ENCODE measurements at regions not wholly inside any gene's neighbourhood (a gene's known extent, or its start where the extent isn't known, plus 50 kb on each side); places are given as distances from the start of the nearest gene placed in this dataset.
A peak's percentile ranks its signal among the peaks of the same experiment; 100 is the strongest.

- POLR2A ChIA-PET: no interaction called here
- DNase-seq (ENCODE audit: extremely low spot score): no peak
- CTCF ChIA-PET: interaction anchor here (1.2 kb wide), 1 partner anchor 29 kb away, joined by 3 read pairs; no protein-coding TSS in a partner anchor
- TF ChIP-seq SP1 (IDR thresholded peaks at IDR 0.05): no peak
- no peak for TF ChIP-seq L3MBTL2 (conservative IDR thresholded peaks at IDR 0.05)
- no peak for TF ChIP-seq PKNOX1 (IDR thresholded peaks at IDR 0.05)
- TF ChIP-seq LEF1 (IDR thresholded peaks at IDR 0.05; ENCODE audit: borderline replicate concordance): no peak
- TF ChIP-seq SUZ12 (IDR thresholded peaks at IDR 0.05): no peak
- no peak for TF ChIP-seq FOXA1 (IDR thresholded peaks at IDR 0.05)
- TF ChIP-seq ELF4 (IDR thresholded peaks at IDR 0.05): no peak
- no peak for TF ChIP-seq FOXK2 (IDR thresholded peaks at IDR 0.05)
- TF ChIP-seq CTBP1 (IDR thresholded peaks at IDR 0.05; ENCODE audit: borderline replicate concordance): no peak
- TF ChIP-seq HDGF (IDR thresholded peaks at IDR 0.05; ENCODE audit: borderline replicate concordance): no peak
- no peak for TF ChIP-seq BHLHE40 (IDR thresholded peaks at IDR 0.05; ENCODE audit: borderline replicate concordance)
- TF ChIP-seq NFRKB (IDR thresholded peaks at IDR 0.05): no peak
Observed at GRCh38 chr4:84032372-84032771, 466.7 kb downstream of the NKX6-1 start.

- CTCF ChIA-PET: no interaction called here
- TF ChIP-seq NFRKB (IDR thresholded peaks at IDR 0.05): no peak
- TF ChIP-seq SUZ12 (IDR thresholded peaks at IDR 0.05): no peak
- no peak for TF ChIP-seq L3MBTL2 (conservative IDR thresholded peaks at IDR 0.05)
- TF ChIP-seq LEF1 (IDR thresholded peaks at IDR 0.05; ENCODE audit: borderline replicate concordance): no peak
- TF ChIP-seq FOXK2 (IDR thresholded peaks at IDR 0.05): no peak
- TF ChIP-seq ELF4 (IDR thresholded peaks at IDR 0.05): no peak
- TF ChIP-seq PKNOX1 (IDR thresholded peaks at IDR 0.05): no peak
- TF ChIP-seq ARNT (IDR thresholded peaks at IDR 0.05): no peak
- TF ChIP-seq ZNF384 (IDR thresholded peaks at IDR 0.05): no peak
- TF ChIP-seq FOXM1 (IDR thresholded peaks at IDR 0.05; ENCODE audit: borderline replicate concordance): no peak
- no peak for TF ChIP-seq HDGF (IDR thresholded peaks at IDR 0.05; ENCODE audit: borderline replicate concordance)
- DNase-seq (ENCODE audit: extremely low spot score): no peak
- POLR2A ChIA-PET: no interaction called here
Observed at GRCh38 chr4:84031401-84031800, 467.7 kb downstream of the NKX6-1 start.

GRCh38 chr4:84028340-84028739 lies 470.8 kb downstream of the NKX6-1 start:
- DNase-seq (ENCODE audit: extremely low spot score): peak; percentile 9
- POLR2A ChIA-PET: no interaction called here
- CTCF ChIA-PET: no interaction called here
- TF ChIP-seq HDGF (IDR thresholded peaks at IDR 0.05; ENCODE audit: borderline replicate concordance) (no peak), CTBP1 (IDR thresholded peaks at IDR 0.05; ENCODE audit: borderline replicate concordance) (no peak), ZNF384 (IDR thresholded peaks at IDR 0.05) (no peak), SUZ12 (IDR thresholded peaks at IDR 0.05) (no peak)

GRCh38 chr4:84024405-84024804 lies 474.7 kb downstream of the NKX6-1 start:
- TF ChIP-seq FOXA1 (IDR thresholded peaks at IDR 0.05) (no peak), HDGF (IDR thresholded peaks at IDR 0.05; ENCODE audit: borderline replicate concordance) (no peak), SP1 (IDR thresholded peaks at IDR 0.05) (no peak), TARDBP (IDR thresholded peaks at IDR 0.05) (no peak), ELF4 (IDR thresholded peaks at IDR 0.05) (no peak), CTBP1 (IDR thresholded peaks at IDR 0.05; ENCODE audit: borderline replicate concordance) (no peak), ARNT (IDR thresholded peaks at IDR 0.05) (no peak), FOXK2 (IDR thresholded peaks at IDR 0.05) (no peak), ZNF384 (IDR thresholded peaks at IDR 0.05) (no peak), L3MBTL2 (conservative IDR thresholded peaks at IDR 0.05) (no peak), NFRKB (IDR thresholded peaks at IDR 0.05) (no peak), LEF1 (IDR thresholded peaks at IDR 0.05; ENCODE audit: borderline replicate concordance) (no peak)
- ChIA-PET POLR2A (no interaction called here), CTCF (no interaction called here)
- no peak for DNase-seq (ENCODE audit: extremely low spot score)

GRCh38 chr4:84022564-84022963 lies 476.5 kb downstream of the NKX6-1 start:
- no peak for DNase-seq (ENCODE audit: extremely low spot score)
- POLR2A ChIA-PET: no interaction called here
- CTCF ChIA-PET: no interaction called here
- no peak for TF ChIP-seq SP1 (IDR thresholded peaks at IDR 0.05)
- TF ChIP-seq PKNOX1 (IDR thresholded peaks at IDR 0.05): no peak

GRCh38 chr4:84019626-84020025 lies 479.5 kb downstream of the NKX6-1 start:
- CTCF ChIA-PET: no interaction called here
- DNase-seq (ENCODE audit: extremely low spot score): no peak
- POLR2A ChIA-PET: no interaction called here
- TF ChIP-seq HDGF (IDR thresholded peaks at IDR 0.05; ENCODE audit: borderline replicate concordance) (no peak), FOXM1 (IDR thresholded peaks at IDR 0.05; ENCODE audit: borderline replicate concordance) (no peak), LEF1 (IDR thresholded peaks at IDR 0.05; ENCODE audit: borderline replicate concordance) (no peak), BHLHE40 (IDR thresholded peaks at IDR 0.05; ENCODE audit: borderline replicate concordance) (no peak), FOXK2 (IDR thresholded peaks at IDR 0.05) (no peak), SUZ12 (IDR thresholded peaks at IDR 0.05) (no peak)

- DNase-seq (ENCODE audit: extremely low spot score): no peak
- ChIA-PET CTCF (interaction anchor here (0.5 to 1.1 kb wide), 3 partner anchors 22 to 468 kb away, joined by 3 read pairs; no protein-coding TSS in a partner anchor), POLR2A (no interaction called here)
- TF ChIP-seq SUZ12 (IDR thresholded peaks at IDR 0.05) (no peak), ELF4 (IDR thresholded peaks at IDR 0.05) (no peak), L3MBTL2 (conservative IDR thresholded peaks at IDR 0.05) (no peak), FOXA1 (IDR thresholded peaks at IDR 0.05) (no peak), NFRKB (IDR thresholded peaks at IDR 0.05) (no peak), SP1 (IDR thresholded peaks at IDR 0.05) (no peak), FOXM1 (IDR thresholded peaks at IDR 0.05; ENCODE audit: borderline replicate concordance) (no peak), FOXK2 (IDR thresholded peaks at IDR 0.05) (no peak), HDGF (IDR thresholded peaks at IDR 0.05; ENCODE audit: borderline replicate concordance) (no peak), LEF1 (IDR thresholded peaks at IDR 0.05; ENCODE audit: borderline replicate concordance) (no peak), ARNT (IDR thresholded peaks at IDR 0.05) (no peak), ZNF384 (IDR thresholded peaks at IDR 0.05) (no peak), PKNOX1 (IDR thresholded peaks at IDR 0.05) (no peak), BHLHE40 (IDR thresholded peaks at IDR 0.05; ENCODE audit: borderline replicate concordance) (no peak), CTBP1 (IDR thresholded peaks at IDR 0.05; ENCODE audit: borderline replicate concordance) (no peak), TARDBP (IDR thresholded peaks at IDR 0.05) (no peak)
Observed at GRCh38 chr4:84003046-84003445, 467.1 kb downstream of the GPAT3 start.
